ENCODE measurements at regions not wholly inside any gene's neighbourhood (a gene's known extent, or its start where the extent isn't known, plus 50 kb on each side); places are given as distances from the start of the nearest gene placed in this dataset.

DNA sequence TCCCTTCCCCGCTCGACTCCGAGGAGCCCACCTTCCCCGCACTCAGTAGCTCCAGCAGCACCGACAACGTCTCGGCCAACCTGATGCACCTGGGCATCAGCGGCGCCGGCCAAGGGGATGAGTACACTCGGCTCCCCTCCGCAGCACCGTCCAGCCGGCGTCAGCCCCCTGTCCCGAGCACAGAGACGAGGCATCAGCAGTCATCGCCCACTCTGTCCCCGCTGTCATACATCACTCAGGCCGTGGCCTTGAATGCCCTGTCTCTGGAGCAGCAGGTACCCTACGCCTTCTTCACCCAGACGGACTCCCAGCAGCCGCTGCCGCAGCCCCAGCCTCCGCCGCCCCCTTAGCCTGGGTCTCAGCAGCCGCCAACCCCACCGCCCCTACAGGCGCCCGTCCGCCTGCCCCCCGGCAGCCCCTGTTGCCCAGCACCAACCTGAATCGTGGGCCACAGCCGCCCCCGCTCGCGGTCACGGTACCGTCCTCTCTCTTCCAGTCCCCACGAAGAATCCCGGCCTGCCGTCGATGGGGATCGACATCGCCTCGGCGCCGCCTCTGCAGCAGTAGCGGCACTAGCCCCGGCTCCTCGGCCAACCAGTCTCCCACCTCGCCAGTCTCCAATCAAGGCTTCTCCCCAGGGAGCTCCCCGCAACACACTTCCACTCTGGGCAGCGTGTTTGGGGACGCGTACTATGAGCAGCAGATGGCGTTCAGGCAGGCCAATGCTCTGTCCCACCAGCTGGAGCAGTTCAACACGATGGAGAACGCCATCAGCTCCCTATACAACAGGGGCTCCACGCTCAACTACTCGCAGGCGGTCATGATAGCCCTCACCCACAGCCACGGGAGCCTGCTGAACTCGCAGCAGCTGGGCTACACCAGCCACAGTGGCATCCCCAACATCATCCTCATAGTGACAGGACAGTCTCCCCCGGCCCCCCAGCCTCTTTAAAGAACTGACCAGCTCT, 1195.9 kb upstream of the CHAC2 start:
- DNase-seq: no peak

DNA sequence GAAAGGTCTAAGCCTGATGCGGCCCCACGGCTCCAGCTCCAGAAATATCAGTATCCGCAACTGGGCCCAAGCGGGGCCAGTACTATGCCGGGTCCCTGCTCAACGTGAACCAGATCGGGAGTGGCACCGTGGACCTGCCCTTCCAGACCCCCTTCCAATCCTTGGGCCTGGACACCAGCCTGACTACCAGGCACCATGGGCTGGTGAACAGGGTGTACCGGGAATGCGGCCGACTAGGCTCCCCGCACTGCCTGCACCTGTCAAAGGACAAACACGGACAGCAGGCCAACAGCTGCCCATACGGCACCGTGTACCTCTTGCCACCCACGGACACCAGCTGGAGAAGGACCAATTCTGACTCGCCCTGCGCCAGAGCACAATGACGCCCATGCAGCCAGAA, 1196.9 kb upstream of the CHAC2 start:
- no peak for DNase-seq

DNA sequence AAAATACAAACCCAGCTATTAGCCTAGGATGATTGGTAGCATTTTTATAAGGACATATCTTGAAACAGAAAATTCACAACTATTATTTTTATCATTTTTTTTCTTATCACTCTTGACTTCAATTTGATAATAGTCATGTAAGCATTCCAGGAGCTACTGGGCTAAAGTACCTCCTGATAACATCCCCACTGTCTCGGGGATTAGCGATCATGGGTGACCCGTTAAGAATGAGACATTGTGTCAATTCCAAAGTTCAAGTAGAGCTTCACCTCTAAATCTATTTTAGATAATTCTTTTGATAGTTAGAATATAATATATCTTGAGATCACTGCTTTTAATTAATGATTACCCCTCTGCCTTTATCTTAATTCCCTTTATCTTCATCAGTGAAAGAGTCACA, 1204.5 kb upstream of the CHAC2 start:
- no peak for DNase-seq

- DNase-seq: no peak
Observed at GRCh38 chr2:52558265-52558664, 1209.3 kb upstream of the CHAC2 start.

DNA sequence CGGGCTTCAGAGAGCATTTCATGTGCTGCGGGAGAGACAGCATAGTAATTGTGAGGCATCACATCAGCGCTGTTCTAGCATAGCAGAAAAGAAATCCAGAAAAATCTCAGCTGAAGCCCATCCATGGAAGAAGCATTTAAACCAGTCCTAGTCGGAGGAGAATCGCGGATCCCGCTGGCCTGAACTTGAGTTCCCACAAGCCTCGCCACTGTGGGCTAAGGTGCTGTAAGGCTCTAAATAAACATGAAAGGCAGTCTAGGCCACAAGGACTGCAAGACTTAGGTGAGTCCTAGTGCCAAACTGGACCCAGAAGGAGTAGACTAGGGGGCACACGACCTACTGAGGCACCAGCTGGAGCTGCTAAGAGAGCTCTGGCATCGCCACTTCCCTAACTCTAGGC, 1225.3 kb upstream of the CHAC2 start:
- no peak for DNase-seq

- DNase-seq: no peak
Observed at GRCh38 chr2:52539026-52539970, 1228.3 kb upstream of the CHAC2 start.

GRCh38 chr2:52537588-52537987, 1230.0 kb upstream of the CHAC2 start:
- no peak for DNase-seq

DNA sequence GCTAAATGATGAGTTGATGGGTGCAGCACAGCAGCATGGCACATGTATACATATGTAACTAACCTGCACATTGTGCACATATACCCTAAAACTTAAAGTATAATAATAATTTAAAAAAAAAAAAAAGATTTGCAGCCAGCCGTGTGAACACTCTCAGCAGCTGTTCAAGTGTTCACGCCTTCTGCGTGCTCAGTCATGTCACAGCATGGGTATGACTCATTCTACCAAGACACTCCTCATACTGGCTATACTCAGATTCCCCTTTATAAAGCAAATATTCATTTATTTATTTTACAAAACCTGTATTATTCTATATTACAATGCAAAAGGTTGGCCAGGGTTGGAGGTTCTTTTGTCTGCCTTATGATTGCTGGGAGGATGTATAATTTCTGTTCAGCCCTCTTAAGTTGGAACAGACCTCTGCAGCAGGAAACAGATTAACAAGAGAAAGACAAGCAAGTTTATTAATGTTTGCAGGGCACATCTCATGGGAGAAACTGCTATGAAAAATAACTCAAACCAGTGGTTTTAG, 1230.6 kb upstream of the CHAC2 start:
- DNase-seq: no peak

- no peak for DNase-seq
Observed at GRCh38 chr2:52532956-52533355, 1234.6 kb upstream of the CHAC2 start.

DNA sequence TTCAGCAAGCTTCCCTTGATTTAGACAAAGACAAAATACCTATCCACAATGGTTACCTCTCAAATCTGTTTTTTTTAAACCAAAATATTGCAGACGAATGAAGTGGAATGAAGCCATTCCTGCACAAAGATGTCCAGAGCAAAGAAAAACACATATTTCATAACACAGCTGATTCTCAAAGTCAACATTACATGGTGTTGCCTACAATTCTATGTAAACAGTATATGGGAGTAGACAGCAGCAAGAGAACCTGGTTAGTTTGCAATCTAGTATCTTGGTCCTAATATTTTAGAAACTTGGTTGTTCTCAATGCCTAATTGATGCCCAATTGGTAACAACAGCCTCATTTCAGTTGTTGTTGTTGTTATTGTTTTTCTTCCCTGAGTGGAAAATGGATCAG, 1240.9 kb upstream of the CHAC2 start:
- DNase-seq: no peak

- DNase-seq: no peak
Observed at GRCh38 chr2:52520644-52521043, 1247.0 kb upstream of the CHAC2 start.

DNA sequence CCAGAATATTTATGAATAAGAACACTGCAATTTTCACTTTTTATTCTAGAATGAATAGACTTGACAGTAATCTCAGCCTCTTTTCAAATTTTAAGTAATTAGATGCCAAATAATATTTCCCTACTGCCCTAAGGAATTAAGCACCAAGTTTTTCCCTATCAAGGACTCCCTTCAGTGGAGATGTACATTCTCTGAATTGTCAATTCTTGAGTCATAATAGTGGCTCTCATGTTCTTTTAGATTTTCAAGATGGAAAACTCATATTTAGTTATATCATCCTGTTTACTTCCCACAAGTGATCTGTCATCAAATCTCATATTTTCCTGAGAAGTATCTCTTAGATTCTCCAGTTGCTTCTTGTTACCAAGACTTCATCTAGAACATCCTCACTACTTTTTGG, 1248.9 kb upstream of the CHAC2 start:
- no peak for DNase-seq

- no peak for DNase-seq
Observed at GRCh38 chr2:52512760-52513159, 1254.8 kb upstream of the CHAC2 start.

GRCh38 chr2:52510432-52510831, 1257.2 kb upstream of the CHAC2 start:
- DNase-seq: no peak

DNA sequence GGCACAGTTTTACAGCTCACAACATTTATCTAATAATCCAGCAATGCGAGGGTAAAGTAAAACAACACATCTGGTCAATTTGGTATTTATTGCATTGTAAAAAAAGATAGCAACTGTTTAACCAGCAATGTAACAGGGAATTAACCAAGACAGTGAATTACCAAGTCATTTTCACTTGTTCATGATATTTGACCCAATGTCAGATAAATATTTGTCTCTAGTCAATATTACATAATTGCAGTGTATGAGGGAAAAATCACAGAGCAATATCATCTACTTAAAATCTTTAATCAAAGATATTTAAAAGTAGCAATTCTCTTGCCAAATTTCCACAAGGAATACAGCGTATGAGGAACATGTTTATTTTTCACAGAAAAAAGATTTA, 1265.1 kb upstream of the CHAC2 start:
- no peak for DNase-seq

- DNase-seq: no peak
Observed at GRCh38 chr2:52501715-52502475, 1265.7 kb upstream of the CHAC2 start.

DNA sequence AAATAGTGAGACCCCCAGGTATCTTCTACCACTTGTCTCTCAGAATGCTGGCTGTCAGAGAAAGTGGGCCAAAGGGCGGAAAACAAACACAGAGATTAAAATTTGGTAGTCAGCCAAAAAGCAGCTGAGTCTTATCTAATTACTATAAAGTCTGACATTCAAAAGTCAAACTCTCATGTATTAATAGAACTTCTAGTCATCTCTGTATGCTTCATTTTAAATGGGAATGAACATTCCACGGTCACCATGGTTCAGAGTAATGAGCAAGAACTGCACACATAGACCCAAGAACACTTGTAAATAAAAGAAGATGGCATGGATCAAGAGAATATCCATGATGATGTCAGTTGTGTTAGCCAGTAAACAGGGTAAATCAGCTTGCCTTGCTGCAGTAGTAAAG, 1267.0 kb upstream of the CHAC2 start:
- no peak for DNase-seq

GRCh38 chr2:52498077-52498750, 1269.4 kb upstream of the CHAC2 start:
- DNase-seq: no peak

DNA sequence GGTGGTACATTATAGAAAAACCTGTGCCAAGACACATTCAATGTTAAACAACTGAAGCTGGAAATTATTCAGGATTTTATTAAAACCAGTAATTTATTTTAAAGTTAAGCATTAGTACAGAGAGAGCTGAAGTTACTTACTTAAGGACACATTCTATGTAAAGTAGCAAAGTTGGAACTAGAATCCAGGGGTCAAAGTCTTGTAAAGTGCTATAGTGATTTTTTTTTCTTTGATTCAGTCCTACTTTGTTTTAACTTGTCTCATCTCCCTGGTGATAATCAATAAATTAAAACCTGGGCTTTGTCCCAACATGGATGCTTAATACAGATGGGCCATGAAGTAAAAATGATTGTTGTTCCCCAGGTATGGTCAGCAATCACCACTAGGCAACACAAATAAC, 1271.8 kb upstream of the CHAC2 start:
- no peak for DNase-seq

GRCh38 chr2:52477166-52477565, 1290.4 kb upstream of the CHAC2 start:
- DNase-seq: no peak

DNA sequence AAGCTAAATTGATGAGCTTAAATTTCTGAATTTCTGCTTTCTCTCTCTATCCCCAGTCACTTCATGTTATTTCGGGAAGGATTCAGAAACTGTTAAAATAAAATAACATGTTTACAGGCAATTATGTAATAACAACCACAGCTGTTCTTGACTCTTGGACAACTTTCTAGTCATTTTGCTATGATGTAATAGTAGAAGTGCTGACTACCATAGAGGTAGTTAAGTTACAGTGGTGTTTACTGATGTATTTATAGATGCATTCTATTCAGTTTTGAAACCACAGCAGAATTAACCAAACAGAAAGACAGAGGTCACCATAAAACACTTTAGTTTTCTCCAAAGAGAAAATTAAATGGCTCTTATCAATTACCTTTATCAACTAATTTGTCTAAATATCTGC, 1292.0 kb upstream of the CHAC2 start:
- no peak for DNase-seq

Measured in hypothalamus (tissue), 51 donors.